Astrocyte of the cerebellum (primary cell): ENCODE measurements at regions not wholly inside any gene's neighbourhood (a gene's known extent, or its start where the extent isn't known, plus 50 kb on each side); places are given as distances from the start of the nearest gene placed in this dataset.

Source experiments
- DNase-seq: peaks from one replicate; pipeline ENCODE4 v3.0.0-alpha.2; 2011; ENCODE audit warnings: low read depth
- H3K4me3 ChIP-seq: 2 replicates; pipeline ENCODE4 v1.5.1; 2011; ENCODE audit warnings: mild to moderate bottlenecking, low read depth, low read length, moderate library complexity
- in situ Hi-C: cut with HindIII; loops from 2 replicates; pipeline ENCODE4 v1.10.0; 2017; ENCODE audit warnings: low sequenced_read_pairs
- TF ChIP-seq, protein P1 (sequence below): IDR thresholded peaks from 2 replicates; pipeline ENCODE4 v1.5.1; 2012; ENCODE audit warnings: low read length, low read depth, moderate library complexity, mild to moderate bottlenecking; ENCODE audit errors: missing control alignments

- TF ChIP-seq, protein P1, sequence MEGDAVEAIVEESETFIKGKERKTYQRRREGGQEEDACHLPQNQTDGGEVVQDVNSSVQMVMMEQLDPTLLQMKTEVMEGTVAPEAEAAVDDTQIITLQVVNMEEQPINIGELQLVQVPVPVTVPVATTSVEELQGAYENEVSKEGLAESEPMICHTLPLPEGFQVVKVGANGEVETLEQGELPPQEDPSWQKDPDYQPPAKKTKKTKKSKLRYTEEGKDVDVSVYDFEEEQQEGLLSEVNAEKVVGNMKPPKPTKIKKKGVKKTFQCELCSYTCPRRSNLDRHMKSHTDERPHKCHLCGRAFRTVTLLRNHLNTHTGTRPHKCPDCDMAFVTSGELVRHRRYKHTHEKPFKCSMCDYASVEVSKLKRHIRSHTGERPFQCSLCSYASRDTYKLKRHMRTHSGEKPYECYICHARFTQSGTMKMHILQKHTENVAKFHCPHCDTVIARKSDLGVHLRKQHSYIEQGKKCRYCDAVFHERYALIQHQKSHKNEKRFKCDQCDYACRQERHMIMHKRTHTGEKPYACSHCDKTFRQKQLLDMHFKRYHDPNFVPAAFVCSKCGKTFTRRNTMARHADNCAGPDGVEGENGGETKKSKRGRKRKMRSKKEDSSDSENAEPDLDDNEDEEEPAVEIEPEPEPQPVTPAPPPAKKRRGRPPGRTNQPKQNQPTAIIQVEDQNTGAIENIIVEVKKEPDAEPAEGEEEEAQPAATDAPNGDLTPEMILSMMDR = no peak
- no peak overlapping the region for H3K4me3 ChIP-seq
- in situ Hi-C loops = no loop called here
- no peak for DNase-seq
These were observed 146.0 kb upstream of the FRMPD4 start for GRCh38 chrX:11992271-11992670.

GRCh38 chrX:11995146-11995545 lies 143.1 kb upstream of the FRMPD4 start:
- TF ChIP-seq, protein P1 = no peak
- DNase-seq = no peak
- in situ Hi-C loops = no loop called here
- no peak overlapping the region for H3K4me3 ChIP-seq

GRCh38 chrX:11996810-11997209 lies 141.5 kb upstream of the FRMPD4 start:
- in situ Hi-C loops = no loop called here
- TF ChIP-seq, protein P1 = no peak
- DNase-seq = no peak
- H3K4me3 ChIP-seq = no peak overlapping the region

GRCh38 chrX:11998944-11999343 lies 139.3 kb upstream of the FRMPD4 start:
- in situ Hi-C loops = no loop called here
- H3K4me3 ChIP-seq = no peak overlapping the region
- DNase-seq = no peak
- TF ChIP-seq, protein P1 = no peak

DNA sequence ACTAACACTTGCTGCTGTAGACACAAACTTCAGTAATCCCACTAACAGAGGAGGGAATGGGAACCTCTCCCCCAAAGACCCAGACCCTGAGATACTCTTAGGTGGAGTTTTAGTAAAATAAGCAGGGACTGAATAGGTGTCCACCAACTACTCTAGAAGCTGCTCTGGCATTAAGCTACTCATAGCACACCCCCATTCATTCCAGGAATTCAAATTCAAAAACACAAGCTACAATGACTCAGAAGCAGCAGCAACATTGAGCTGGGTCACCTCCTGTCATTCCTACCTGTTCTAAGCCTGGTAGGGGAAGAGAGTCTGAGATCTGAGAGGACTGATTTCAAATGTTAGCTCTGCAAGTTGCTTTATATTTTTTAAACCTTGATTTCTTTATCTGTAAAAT lies 135.4 kb upstream of the FRMPD4 start:
- H3K4me3 ChIP-seq = no peak overlapping the region
- TF ChIP-seq, protein P1 = no peak
- in situ Hi-C loops = no loop called here
- DNase-seq = no peak

GRCh38 chrX:12007881-12008280 lies 130.4 kb upstream of the FRMPD4 start:
- H3K4me3 ChIP-seq = no peak overlapping the region
- TF ChIP-seq, protein P1 = no peak

DNA sequence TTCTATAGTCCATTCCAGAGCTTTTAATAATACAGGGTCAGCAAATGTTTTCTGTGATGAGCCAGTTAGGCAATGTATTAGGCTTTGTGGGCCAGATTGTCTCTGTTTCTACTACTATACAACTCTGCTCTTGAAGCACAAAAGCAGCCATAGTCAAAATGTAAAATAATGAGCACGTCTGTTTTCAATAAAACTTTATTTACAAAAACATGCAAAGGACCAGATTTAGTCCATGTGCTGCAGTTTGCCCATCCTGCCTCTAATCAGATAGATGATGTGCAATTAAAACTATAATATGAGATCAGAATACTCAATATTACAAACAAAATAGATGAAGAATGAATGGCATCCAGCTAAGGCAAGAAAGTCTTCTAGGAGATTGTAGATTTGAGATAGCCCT lies 127.8 kb upstream of the FRMPD4 start:
- no peak overlapping the region for H3K4me3 ChIP-seq
- in situ Hi-C loops = no loop called here
- DNase-seq = no peak
- TF ChIP-seq, protein P1 = no peak

More at GRCh38 chrX:12007881-12008280, 130.4 kb upstream of the FRMPD4 start:
- in situ Hi-C loops = no loop called here
- DNase-seq = peak; percentile 62
